Body of pancreas (tissue), 4 donors: ENCODE measurements at regions not wholly inside any gene's neighbourhood (a gene's known extent, or its start where the extent isn't known, plus 50 kb on each side); places are given as distances from the start of the nearest gene placed in this dataset.

ENCODE experiments used
- CTCF ChIP-seq, 7 experiments: fragments of 450-650 bp in 4 of 7; fragments of 200-600 bp in 3 of 7; sonication (generic) in 3 of 7; IDR thresholded peaks; one replicate each; pipeline ENCODE4 v1.5.1; 2016 to 2019; ENCODE audit warnings: antibody characterized with exemption in 7 of 7
- POLR2A ChIP-seq, 3 donors: fragments of 450-650 bp; IDR thresholded peaks; one replicate each; pipeline ENCODE4 v1.6.1; 2016; ENCODE audit warnings: antibody characterized with exemption in 3 of 3, mild to moderate bottlenecking in 2 of 3

- TF ChIP-seq CTCF (IDR thresholded peaks at IDR 0.05) (no peak), POLR2A (IDR thresholded peaks at IDR 0.05) (no peak)
Measured at GRCh38 chr2:105497094-105497493, 98.2 kb upstream of the FHL2 start.
